ENCODE measurements at regions not wholly inside any gene's neighbourhood (a gene's known extent, or its start where the extent isn't known, plus 50 kb on each side); places are given as distances from the start of the nearest gene placed in this dataset.

GRCh38 chr12:126727218-126728075 is 1539.5 kb upstream of the TMEM132C start:
- ATAC-seq (no peak), DNase-seq (no peak)
- WGBS, 4 donors: 3 to 9% (median 4%) methylated on average over 32 to 44 of the region's 44 CpGs
- H3K27ac ChIP-seq: no peak overlapping the region
- no peak overlapping the region for H3K4me3 ChIP-seq
- H3K27me3 ChIP-seq: peaks cover 10 to 65% (median 30%) of the 10 kb centered on the region in 9 donors
- peaks cover 0 to 6% (median 0%) of the 10 kb centered on the region in 12 donors for H3K4me1 ChIP-seq
- TF ChIP-seq CTCF (IDR thresholded peaks at IDR 0.05) (no peak), POLR2A (IDR thresholded peaks at IDR 0.05) (no peak)
- H3K9me3 ChIP-seq: no peaks in the 10 kb centered on the region
- H3K36me3 ChIP-seq: no peaks in the 10 kb centered on the region
- intact Hi-C loops (cut with DNase I): no loop called here

- Histone ChIP-seq H3K36me3 (no peaks in the 10 kb centered on the region), H3K9me3 (no peaks in the 10 kb centered on the region), H3K27ac (no peak overlapping the region), H3K4me3 (no peak overlapping the region), H3K4me1 (no peaks in the 10 kb centered on the region), H3K27me3 (peaks cover 0 to 21% (median 0%) of the 10 kb centered on the region in 9 donors)
- TF ChIP-seq POLR2A (IDR thresholded peaks at IDR 0.05) (no peak), CTCF (IDR thresholded peaks at IDR 0.05) (no peak)
- 57 to 72% (median 61%) methylated on average over 5 of the region's 5 CpGs for WGBS, 4 donors
- ATAC-seq (no peak), DNase-seq (no peak)
- intact Hi-C loops (cut with DNase I): no loop called here
These were observed 1532.7 kb upstream of the TMEM132C start for GRCh38 chr12:126734296-126734695.

- 73 to 81% (median 76%) methylated on average over 8 of the region's 8 CpGs for WGBS, 4 donors
- Histone ChIP-seq H3K27me3 (peaks cover 0 to 17% (median 0%) of the 10 kb centered on the region in 9 donors), H3K4me3 (no peak overlapping the region), H3K27ac (no peak overlapping the region), H3K9me3 (no peaks in the 10 kb centered on the region), H3K36me3 (no peaks in the 10 kb centered on the region), H3K4me1 (no peaks in the 10 kb centered on the region)
- ATAC-seq: no peak
- TF ChIP-seq CTCF (IDR thresholded peaks at IDR 0.05): no peak
- no peak for TF ChIP-seq POLR2A (IDR thresholded peaks at IDR 0.05)
- DNase-seq: no peak
- intact Hi-C loops (cut with DNase I): no loop called here
These were observed 1532.3 kb upstream of the TMEM132C start for GRCh38 chr12:126734710-126735109.

- 81 to 84% (median 82%) methylated on average over 12 of the region's 12 CpGs for WGBS, 4 donors
- H3K27me3 ChIP-seq: peaks cover 0 to 4% (median 0%) of the 10 kb centered on the region in 9 donors
- DNase-seq (no peak), ATAC-seq (no peak)
- H3K27ac ChIP-seq: no peak overlapping the region
- H3K9me3 ChIP-seq: no peaks in the 10 kb centered on the region
- H3K4me1 ChIP-seq: no peaks in the 10 kb centered on the region
- intact Hi-C loops (cut with DNase I): loop anchor here in 6 of 10 donors (10.0 kb wide), 2 partner anchors 1207 to 1557 kb away; partner anchors contain the start of gene TMEM132B (in 4 of the 6)
- no peak overlapping the region for H3K4me3 ChIP-seq
- no peaks in the 10 kb centered on the region for H3K36me3 ChIP-seq
- TF ChIP-seq CTCF (IDR thresholded peaks at IDR 0.05) (no peak), POLR2A (IDR thresholded peaks at IDR 0.05) (no peak)
These were observed 1525.3 kb upstream of the TMEM132C start for GRCh38 chr12:126741536-126742240.

Measured in heart left ventricle (tissue), 16 donors.